HepG2 (cell line): ENCODE measurements at regions not wholly inside any gene's neighbourhood (a gene's known extent, or its start where the extent isn't known, plus 50 kb on each side); places are given as distances from the start of the nearest gene placed in this dataset.

Experiments used
- ATAC-seq: fragments of 200-7000 bp; cut with Tn5 transposase; 3 replicates; pipeline ENCODE4 v1.9.1; 2020; ENCODE audit warnings: mild to moderate bottlenecking, moderate library complexity
- BruUV-seq: library from RNA; stranded (reverse); fragments of 400-500 nt; replicated peaks from 2 replicates; lab custom pipeline; 2021; lab: Mats Ljungman, UMichigan
- CTCF ChIA-PET: fragments of 300-600 bp; formaldehyde crosslinking; extraction: SDS; loops from one replicate; lab custom pipeline; 2021; ENCODE audit warnings: low total read pairs, inconsistent platforms, low intra/inter-chr PET ratio; lab: Yijun Ruan, JAX
- POLR2A ChIA-PET: fragments of 350-600 bp; sonication (Branson Sonifier 250); formaldehyde crosslinking; loops from one replicate; lab custom pipeline; 2020; ENCODE audit warnings: antibody characterized with exemption, inconsistent platforms; lab: Yijun Ruan, JAX
- DNase-seq: peaks from one replicate; pipeline ENCODE4 v3.0.0-alpha.2; 2015; ENCODE audit warnings: low spot score
- FAIRE-seq: peaks from 3 replicates; lab custom pipeline; 2011; peaks lifted over from hg19 to GRCh38; lab: Jason Lieb, UNC
- H2AFZ ChIP-seq: one replicate; pipeline ENCODE4 v1.6.1; 2011; ENCODE audit warnings: low read length, inconsistent platforms
- H3K27ac ChIP-seq: fragments of 300-600 bp; 3 replicates; pipeline ENCODE4 v1.8.0; 2011; ENCODE audit warnings: mixed run types, mild to moderate bottlenecking, mixed read lengths, low read length, inconsistent platforms; ENCODE audit not compliant: insufficient read depth; ENCODE audit errors: extremely low read length
- H3K27me3 ChIP-seq, 2 experiments: fragments of 200-600 bp in 1 of 2; 2 replicates in 1 of 2; 3 replicates in 1 of 2; pipeline versions ENCODE4 v1.6.0 to v1.8.0; 2011; ENCODE audit warnings: low read length in 2 of 2, mild to moderate bottlenecking in 2 of 2, moderate library complexity in 2 of 2, inconsistent platforms in 1 of 2; ENCODE audit not compliant: insufficient read depth in 2 of 2, control insufficient read depth in 1 of 2
- H3K36me3 ChIP-seq, 2 experiments: fragments of 200-600 bp in 1 of 2; replicated peaks in 1 of 2; 2 replicates in 1 of 2; 3 replicates in 1 of 2; pipeline versions ENCODE4 v1.5.1 to v1.8.0; 2011; ENCODE audit warnings: low read length in 2 of 2, inconsistent platforms in 1 of 2; ENCODE audit not compliant: insufficient read depth in 2 of 2, control insufficient read depth in 1 of 2
- H3K4me1 ChIP-seq: 2 replicates; pipeline ENCODE4 v1.5.1; 2012; ENCODE audit warnings: low read length, inconsistent platforms; ENCODE audit not compliant: insufficient read depth
- H3K4me2 ChIP-seq: 2 replicates; pipeline ENCODE4 v1.6.0; 2011; ENCODE audit warnings: low read depth, low read length, inconsistent platforms
- H3K4me3 ChIP-seq, 3 experiments: fragments of 200-600 bp in 1 of 3; sonication (generic), shearing (Covaris generic) in 1 of 3; replicated peaks in 1 of 3; 2 replicates each; pipeline ENCODE4 v1.5.1; 2011 to 2016; ENCODE audit warnings: low read length in 3 of 3, inconsistent platforms in 2 of 3, low read depth in 2 of 3, mild to moderate bottlenecking in 2 of 3, control low read depth in 1 of 3, mixed read lengths in 1 of 3; ENCODE audit not compliant: insufficient read depth in 1 of 3
- H3K79me2 ChIP-seq: one replicate; pipeline ENCODE4 v1.6.1; 2011; ENCODE audit warnings: low read length, inconsistent platforms; ENCODE audit not compliant: insufficient read depth
- H3K9ac ChIP-seq: 2 replicates; pipeline ENCODE4 v1.6.0; 2011; ENCODE audit warnings: mild to moderate bottlenecking, low read depth, low read length, inconsistent platforms; ENCODE audit not compliant: insufficient read depth
- H3K9me3 ChIP-seq: 2 replicates; pipeline ENCODE4 v1.5.1; 2012; ENCODE audit warnings: mild to moderate bottlenecking, low read length
- H4K20me1 ChIP-seq: 2 replicates; pipeline ENCODE4 v1.6.0; 2011; ENCODE audit warnings: inconsistent platforms, mild to moderate bottlenecking, low read length, moderate library complexity; ENCODE audit not compliant: insufficient read depth
- ARHGAP35 ChIP-seq: sonication (generic); formaldehyde crosslinking; IDR thresholded peaks from 2 replicates; pipeline ENCODE4 v1.9.0; 2022; ENCODE audit warnings: mild to moderate bottlenecking, inconsistent platforms, moderate library complexity, missing genetic modification reagents, borderline replicate concordance
- E2F1 ChIP-seq: sonication (generic); formaldehyde crosslinking; IDR thresholded peaks from 2 replicates; pipeline ENCODE4 v1.5.0; 2020; ENCODE audit warnings: missing genetic modification reagents
- GZF1 ChIP-seq: sonication (generic); formaldehyde crosslinking; IDR thresholded peaks from 2 replicates; pipeline ENCODE4 v1.5.1; 2020; ENCODE audit warnings: mild to moderate bottlenecking, missing genetic modification reagents
- HNRNPK ChIP-seq: fragments of 200-400 bp; formaldehyde crosslinking; IDR thresholded peaks from 2 replicates; pipeline ENCODE4 v1.6.1; 2018; ENCODE audit warnings: low read length, low read depth, moderate library complexity, mild to moderate bottlenecking; ENCODE audit not compliant: poor library complexity, severe bottlenecking
- KAT2B ChIP-seq: fragments of 150-350 bp; IDR thresholded peaks from 2 replicates; pipeline ENCODE4 v1.6.1; 2014; ENCODE audit warnings: low read depth, low read length, borderline replicate concordance
- KLF6 ChIP-seq: IDR thresholded peaks from 2 replicates; pipeline ENCODE4 v1.8.0; 2016; ENCODE audit warnings: missing biosample characterization, missing genetic modification reagents
- MAFF ChIP-seq: IDR thresholded peaks from 2 replicates; pipeline ENCODE4 v1.6.1; 2011; ENCODE audit warnings: low read depth, low read length, improper control_type of control experiment
- NFYB ChIP-seq: sonication (generic); formaldehyde crosslinking; IDR thresholded peaks from 2 replicates; pipeline ENCODE4 v1.4.0; 2020; ENCODE audit warnings: missing genetic modification reagents
- PCBP2 ChIP-seq: fragments of 200-400 bp; formaldehyde crosslinking; optimal IDR thresholded peaks from 2 replicates; pipeline ENCODE3; 2018; ENCODE audit warnings: low read length, low read depth; ENCODE audit not compliant: poor library complexity, severe bottlenecking
- RBFOX2 ChIP-seq: fragments of 200-400 bp; formaldehyde crosslinking; IDR thresholded peaks from 2 replicates; pipeline ENCODE4 v1.6.1; 2017; ENCODE audit warnings: low read depth, mild to moderate bottlenecking, low read length
- STAG1 ChIP-seq: sonication (generic); formaldehyde crosslinking; IDR thresholded peaks from 2 replicates; pipeline ENCODE4 v1.4.0; 2020; ENCODE audit warnings: missing genetic modification reagents
- TFE3 ChIP-seq: IDR thresholded peaks from 2 replicates; pipeline ENCODE4 v1.6.1; 2016
- ZNF30 ChIP-seq: sonication (generic); formaldehyde crosslinking; IDR thresholded peaks from 2 replicates; pipeline ENCODE4 v1.5.0; 2020; ENCODE audit warnings: mild to moderate bottlenecking, missing genetic modification reagents
- ZNF484 ChIP-seq: sonication (generic); formaldehyde crosslinking; IDR thresholded peaks from 2 replicates; pipeline ENCODE4 v1.5.1; 2020; ENCODE audit warnings: mild to moderate bottlenecking, low read depth, missing genetic modification reagents, borderline replicate concordance
- ZNF503 ChIP-seq: sonication (generic); formaldehyde crosslinking; IDR thresholded peaks from 2 replicates; pipeline ENCODE4 v1.4.0; 2020; ENCODE audit warnings: missing genetic modification reagents
- ZNF616 ChIP-seq: sonication (generic); formaldehyde crosslinking; IDR thresholded peaks from 2 replicates; pipeline ENCODE4 v1.5.0; 2020; ENCODE audit warnings: low read depth, mild to moderate bottlenecking, missing genetic modification reagents
- WGBS: methylation state at CpG from one replicate; pipeline ENCODE4 v1.1.6; 2017; ENCODE audit warnings: low lambda C conversion rate; 5-methylcytosine and 5-hydroxymethylcytosine counted together
- in situ Hi-C: cut with HindIII; loops from 2 replicates; pipeline ENCODE4 v1.10.0; 2017; ENCODE audit warnings: low pct_unique_long_range_greater_than_20kb; ENCODE audit not compliant: extremely low pct_ligation_motif_present
- intact Hi-C: fragments of 100-400 bp; cut with micrococcal nuclease; formaldehyde crosslinking; loops from one replicate; pipeline ENCODE4 v1.10.0; 2022; ENCODE audit not compliant: unreplicated experiment

- no peak for TF ChIP-seq TFE3 (CRISPR knock-in tag)
- TF ChIP-seq HNRNPK, result no peak
- no peak for TF ChIP-seq ZNF484 (CRISPR knock-in tag)
- no peak for TF ChIP-seq KLF6 (CRISPR knock-in tag)
- no peak for TF ChIP-seq KAT2B
- no peak for TF ChIP-seq ZNF30 (CRISPR knock-in tag)
- no peak for TF ChIP-seq GZF1 (CRISPR knock-in tag)
- no peak for TF ChIP-seq E2F1 (CRISPR knock-in tag)
- no peak for TF ChIP-seq RBFOX2
- TF ChIP-seq MAFF, result no peak
Observed at GRCh38 chr5:3234566-3234965, 361.1 kb upstream of the IRX1 start (continued).

DNA sequence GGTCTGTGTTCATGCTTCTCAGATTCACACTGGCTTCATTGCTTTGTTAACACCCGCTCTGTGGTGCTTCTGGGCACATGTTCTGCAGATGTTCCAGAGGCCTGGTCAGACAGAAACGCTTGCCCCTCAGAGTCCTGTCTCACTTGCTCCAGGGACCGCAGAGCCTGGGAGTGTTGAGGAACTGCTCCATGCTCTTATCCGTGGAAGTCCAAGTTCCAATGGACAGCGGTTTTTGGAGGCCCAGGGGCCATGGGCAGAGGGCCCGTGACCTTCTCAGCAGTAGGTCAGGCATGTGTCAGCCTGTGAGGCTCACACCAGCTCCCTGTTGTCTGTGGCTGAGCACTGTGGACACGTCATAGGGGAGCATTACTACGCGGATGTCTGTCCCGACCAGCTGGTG is 364.7 kb upstream of the IRX1 start:
- Histone ChIP-seq H2AFZ (no peak overlapping the region), H3K4me2 (no peak overlapping the region), H3K79me2 (no peaks in the 10 kb centered on the region), H3K4me1 (no peaks in the 10 kb centered on the region), H3K9ac (no peak overlapping the region), H3K36me3 (no peaks in the 10 kb centered on the region), H3K4me3 (no peak overlapping the region), H4K20me1 (no peaks in the 10 kb centered on the region), H3K9me3 (no peaks in the 10 kb centered on the region; the same call in 1 of the 2 replicates), H3K27ac (no peak overlapping the region), H3K27me3 (no peaks in the 10 kb centered on the region)
- intact Hi-C loops, result no loop called here
- 15% methylated on average over 4 of the region's 10 CpGs for WGBS
- no peak for ATAC-seq
- ChIA-PET POLR2A (no interaction called here), CTCF (no interaction called here)
- FAIRE-seq, result no peak
- no peak for DNase-seq
- in situ Hi-C loops, result no loop called here
- BruUV-seq, result no TSS peak
- TF ChIP-seq ZNF503 (CRISPR knock-in tag) (no peak), STAG1 (CRISPR knock-in tag) (no peak), ARHGAP35 (no peak), NFYB (CRISPR knock-in tag) (no peak), PCBP2 (no peak), ZNF616 (CRISPR knock-in tag) (no peak)
